ENCODE measurements at regions not wholly inside any gene's neighbourhood (a gene's known extent, or its start where the extent isn't known, plus 50 kb on each side); places are given as distances from the start of the nearest gene placed in this dataset.
"Not testable (repeated sequence)": the region's sequence is repeated elsewhere in the genome, so short reads cannot be mapped to it uniquely, and the experiment has no call there.

- DNase-seq, result no peak
These were observed 229.2 kb upstream of the SGK1 start for GRCh38 chr6:134546962-134547645.

GRCh38 chr6:134544737-134545136, 226.8 kb upstream of the SGK1 start:
- no peak for DNase-seq

- no peak for DNase-seq
These were observed 225.2 kb upstream of the SGK1 start for GRCh38 chr6:134543128-134543527.

- no peak for DNase-seq
These were observed 223.1 kb upstream of the SGK1 start for GRCh38 chr6:134541001-134541400.

GRCh38 chr6:134539865-134540323, 222.0 kb upstream of the SGK1 start:
- DNase-seq, result no peak

- not testable (repeated sequence) for DNase-seq
These were observed 219.9 kb upstream of the SGK1 start for GRCh38 chr6:134537765-134538164.

GRCh38 chr6:134537146-134537555, 219.2 kb upstream of the SGK1 start:
- no peak for DNase-seq

GRCh38 chr6:134535831-134536230, 217.9 kb upstream of the SGK1 start:
- DNase-seq, result no peak

GRCh38 chr6:134534708-134535149, 216.8 kb upstream of the SGK1 start:
- DNase-seq, result no peak

- DNase-seq, result no peak
These were observed 216.1 kb upstream of the SGK1 start for GRCh38 chr6:134533991-134534390.

GRCh38 chr6:134532694-134533624, 215.0 kb upstream of the SGK1 start:
- DNase-seq, result no peak

- no peak for DNase-seq
These were observed 213.7 kb upstream of the SGK1 start for GRCh38 chr6:134531611-134532010.

- DNase-seq, result no peak
These were observed 213.3 kb upstream of the SGK1 start for GRCh38 chr6:134531188-134531551.

GRCh38 chr6:134529921-134530320, 212.0 kb upstream of the SGK1 start:
- DNase-seq, result peak; percentile 18

GRCh38 chr6:134529305-134529704, 211.4 kb upstream of the SGK1 start:
- DNase-seq, result no peak

- DNase-seq, result no peak
These were observed 209.3 kb upstream of the SGK1 start for GRCh38 chr6:134527108-134527787.

GRCh38 chr6:134525190-134525868, 207.4 kb upstream of the SGK1 start:
- DNase-seq, result no peak

GRCh38 chr6:134523903-134524650, 206.2 kb upstream of the SGK1 start:
- peak; percentile 15 for DNase-seq

GRCh38 chr6:134523051-134523450, 205.1 kb upstream of the SGK1 start:
- no peak for DNase-seq

GRCh38 chr6:134521116-134521501, 203.2 kb upstream of the SGK1 start:
- no peak for DNase-seq

- DNase-seq, result no peak
These were observed 202.5 kb upstream of the SGK1 start for GRCh38 chr6:134520181-134521115.

Data from CD4-positive, alpha-beta T cell treated with Interleukin-4 for 4 hours (primary cell).